ENCODE measurements at regions not wholly inside any gene's neighbourhood (a gene's known extent, or its start where the extent isn't known, plus 50 kb on each side); places are given as distances from the start of the nearest gene placed in this dataset.

GRCh38 chr1:30038134-30039025 lies 685.0 kb downstream of the MATN1 start:
- Histone ChIP-seq H3K9me3 (ENCODE audit: control insufficient read depth in 1 of 2, insufficient read depth in 1 of 2, low read depth in 1 of 2, low read length in 2 of 2) (no peaks in the 10 kb centered on the region), H3K9ac (ENCODE audit: low read length) (no peak overlapping the region), H3K27ac (ENCODE audit: low read depth, low read length) (no peak overlapping the region), H3K9me2 (ENCODE audit: insufficient read depth) (no peaks in the 10 kb centered on the region), H3K27me3 (ENCODE audit: insufficient read depth, low read length) (no peaks in the 10 kb centered on the region), H4K20me1 (ENCODE audit: insufficient read depth) (no peaks in the 10 kb centered on the region), H3K4me3 (replicated peaks in 1 of 2; ENCODE audit: low read depth in 1 of 2, low read length in 2 of 2) (no peak overlapping the region), H3K36me3 (ENCODE audit: control insufficient read depth in 1 of 2, insufficient read depth in 2 of 2, low read length in 2 of 2) (no peaks in the 10 kb centered on the region), H3K4me2 (ENCODE audit: low read length) (no peak overlapping the region), H3K4me1 (ENCODE audit: control insufficient read depth in 1 of 2, insufficient read depth in 2 of 2, low read length in 2 of 2) (no peaks in the 10 kb centered on the region), H2AFZ (ENCODE audit: low read depth, low read length, poor library complexity, severe bottlenecking) (no peak overlapping the region), H3K79me2 (ENCODE audit: insufficient read depth, low read length) (no peaks in the 10 kb centered on the region)
- TF ChIP-seq MAX (IDR thresholded peaks at IDR 0.05) (no peak), RAD21 (IDR thresholded peaks at IDR 0.05; ENCODE audit: low read depth) (no peak), POLR2A (IDR thresholded peaks at IDR 0.05; ENCODE audit: borderline replicate concordance, extremely low read depth, insufficient read depth, insufficient read length) (no peak), EZH2 (IDR thresholded peaks at IDR 0.05) (no peak), EZH2phosphoT487 (IDR thresholded peaks at IDR 0.05; ENCODE audit: borderline replicate concordance) (no peak), SIN3A (IDR thresholded peaks at IDR 0.05; ENCODE audit: low read depth) (no peak), CBX3 (IDR thresholded peaks at IDR 0.05; ENCODE audit: low read depth) (no peak), ZFX (IDR thresholded peaks at IDR 0.05) (no peak), FOSL1 (IDR thresholded peaks at IDR 0.05; ENCODE audit: low read depth) (no peak), REST (IDR thresholded peaks at IDR 0.05; ENCODE audit: low read depth) (no peak), ZNF274 (IDR thresholded peaks at IDR 0.05; ENCODE audit: low read depth, low read length) (no peak), ZBTB33 (IDR thresholded peaks at IDR 0.05; ENCODE audit: extremely low read depth, insufficient replicate concordance, low read length) (no peak), SRF (IDR thresholded peaks at IDR 0.05; ENCODE audit: low read depth) (no peak), SP1 (IDR thresholded peaks at IDR 0.05; ENCODE audit: low read depth) (no peak), EGR1 (IDR thresholded peaks at IDR 0.05; ENCODE audit: low read depth) (no peak)
- RAD21 ChIA-PET (ENCODE audit: low non-redundant PET in 1 of 2, low total read pairs in 2 of 2, uncharacterized antibody in 2 of 2, unreplicated experiment in 2 of 2): no interaction called here
- intact Hi-C loops (cut with micrococcal nuclease): no loop called here
- no peak for DNase-seq (ENCODE audit: low read depth, low spot score)
- POLR2A ChIA-PET: no interaction called here
- no TSS peak for BruUV-seq (replicated peaks)
- ATAC-seq: no peak
- CTCF ChIA-PET: interaction anchor here (0.7 kb wide), 1 partner anchor 680 kb away, joined by 3 read pairs; no protein-coding TSS in a partner anchor

Data from HCT116 (cell line).